ENCODE measurements at regions not wholly inside any gene's neighbourhood (a gene's known extent, or its start where the extent isn't known, plus 50 kb on each side); places are given as distances from the start of the nearest gene placed in this dataset.
"Not testable (repeated sequence)": the region's sequence is repeated elsewhere in the genome, so short reads cannot be mapped to it uniquely, and the experiment has no call there.

GRCh38 chr9:75500479-75500878 is 390.0 kb upstream of the PCSK5 start:
- no peak overlapping the region for H3K4me3 ChIP-seq (ENCODE audit: low read depth, low read length)
- TF ChIP-seq, protein P1, sequence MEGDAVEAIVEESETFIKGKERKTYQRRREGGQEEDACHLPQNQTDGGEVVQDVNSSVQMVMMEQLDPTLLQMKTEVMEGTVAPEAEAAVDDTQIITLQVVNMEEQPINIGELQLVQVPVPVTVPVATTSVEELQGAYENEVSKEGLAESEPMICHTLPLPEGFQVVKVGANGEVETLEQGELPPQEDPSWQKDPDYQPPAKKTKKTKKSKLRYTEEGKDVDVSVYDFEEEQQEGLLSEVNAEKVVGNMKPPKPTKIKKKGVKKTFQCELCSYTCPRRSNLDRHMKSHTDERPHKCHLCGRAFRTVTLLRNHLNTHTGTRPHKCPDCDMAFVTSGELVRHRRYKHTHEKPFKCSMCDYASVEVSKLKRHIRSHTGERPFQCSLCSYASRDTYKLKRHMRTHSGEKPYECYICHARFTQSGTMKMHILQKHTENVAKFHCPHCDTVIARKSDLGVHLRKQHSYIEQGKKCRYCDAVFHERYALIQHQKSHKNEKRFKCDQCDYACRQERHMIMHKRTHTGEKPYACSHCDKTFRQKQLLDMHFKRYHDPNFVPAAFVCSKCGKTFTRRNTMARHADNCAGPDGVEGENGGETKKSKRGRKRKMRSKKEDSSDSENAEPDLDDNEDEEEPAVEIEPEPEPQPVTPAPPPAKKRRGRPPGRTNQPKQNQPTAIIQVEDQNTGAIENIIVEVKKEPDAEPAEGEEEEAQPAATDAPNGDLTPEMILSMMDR (IDR thresholded peaks at IDR 0.05; ENCODE audit: insufficient read depth, low read length), result no peak
- DNase-seq (ENCODE audit: low read depth), result no peak

GRCh38 chr9:75500940-75501339 is 389.5 kb upstream of the PCSK5 start:
- not testable (repeated sequence) for H3K4me3 ChIP-seq (ENCODE audit: low read depth, low read length); DNase-seq (ENCODE audit: low read depth)

- TF ChIP-seq, protein P1 (IDR thresholded peaks at IDR 0.05; ENCODE audit: insufficient read depth, low read length), result no peak
- no peak for DNase-seq (ENCODE audit: low read depth)
- no peak overlapping the region for H3K4me3 ChIP-seq (ENCODE audit: low read depth, low read length)
Observed at GRCh38 chr9:75504721-75505120, 385.8 kb upstream of the PCSK5 start.

DNA sequence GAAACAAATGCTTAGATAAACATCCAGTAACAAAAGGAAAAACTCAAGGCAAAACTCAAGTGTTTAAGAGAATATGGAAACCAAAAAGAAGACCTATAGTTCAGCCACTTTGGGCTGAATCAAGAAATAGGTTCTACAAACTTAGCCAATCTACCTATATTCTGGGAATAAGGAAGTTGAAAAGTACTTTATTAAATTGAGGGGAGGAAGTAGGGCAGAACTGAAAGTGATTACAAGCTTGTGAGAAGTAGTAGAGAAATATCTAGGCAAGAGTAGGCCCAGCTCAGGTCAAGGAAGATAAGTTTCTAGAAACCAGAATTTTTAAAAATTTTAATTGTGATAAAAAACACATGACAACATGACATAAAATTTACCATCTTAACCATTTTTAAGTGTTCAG is 384.8 kb upstream of the PCSK5 start:
- no peak for DNase-seq (ENCODE audit: low read depth)
- TF ChIP-seq, protein P1 (IDR thresholded peaks at IDR 0.05; ENCODE audit: insufficient read depth, low read length), result no peak
- no peak overlapping the region for H3K4me3 ChIP-seq (ENCODE audit: low read depth, low read length)

DNA sequence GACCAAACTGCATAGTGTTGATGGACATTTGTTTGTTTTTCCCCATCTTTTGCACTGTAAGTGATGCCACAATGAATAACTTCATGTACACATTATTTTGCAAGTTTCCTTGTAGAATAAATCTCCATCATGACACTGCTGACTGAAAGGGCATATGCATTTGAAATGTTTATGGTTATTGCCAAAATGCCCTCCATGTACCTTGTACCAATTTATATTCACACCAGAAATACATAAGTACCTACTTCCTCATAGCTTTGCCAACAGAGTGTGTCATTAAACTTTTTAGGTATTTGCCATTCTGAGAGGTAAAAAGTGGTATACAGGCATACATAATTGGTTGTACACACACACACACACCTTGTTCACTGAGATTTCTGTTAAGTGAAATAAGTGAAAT is 361.0 kb upstream of the PCSK5 start:
- TF ChIP-seq, protein P1 (IDR thresholded peaks at IDR 0.05; ENCODE audit: insufficient read depth, low read length), result no peak

GRCh38 chr9:75531588-75531987 is 358.9 kb upstream of the PCSK5 start:
- DNase-seq (ENCODE audit: low read depth), result no peak
- TF ChIP-seq, protein P1 (IDR thresholded peaks at IDR 0.05; ENCODE audit: insufficient read depth, low read length), result no peak

More for the DNA sequence above, 361.0 kb upstream of the PCSK5 start:
- H3K4me3 ChIP-seq (ENCODE audit: low read depth, low read length), result no peak overlapping the region
- no peak for DNase-seq (ENCODE audit: low read depth)

DNA sequence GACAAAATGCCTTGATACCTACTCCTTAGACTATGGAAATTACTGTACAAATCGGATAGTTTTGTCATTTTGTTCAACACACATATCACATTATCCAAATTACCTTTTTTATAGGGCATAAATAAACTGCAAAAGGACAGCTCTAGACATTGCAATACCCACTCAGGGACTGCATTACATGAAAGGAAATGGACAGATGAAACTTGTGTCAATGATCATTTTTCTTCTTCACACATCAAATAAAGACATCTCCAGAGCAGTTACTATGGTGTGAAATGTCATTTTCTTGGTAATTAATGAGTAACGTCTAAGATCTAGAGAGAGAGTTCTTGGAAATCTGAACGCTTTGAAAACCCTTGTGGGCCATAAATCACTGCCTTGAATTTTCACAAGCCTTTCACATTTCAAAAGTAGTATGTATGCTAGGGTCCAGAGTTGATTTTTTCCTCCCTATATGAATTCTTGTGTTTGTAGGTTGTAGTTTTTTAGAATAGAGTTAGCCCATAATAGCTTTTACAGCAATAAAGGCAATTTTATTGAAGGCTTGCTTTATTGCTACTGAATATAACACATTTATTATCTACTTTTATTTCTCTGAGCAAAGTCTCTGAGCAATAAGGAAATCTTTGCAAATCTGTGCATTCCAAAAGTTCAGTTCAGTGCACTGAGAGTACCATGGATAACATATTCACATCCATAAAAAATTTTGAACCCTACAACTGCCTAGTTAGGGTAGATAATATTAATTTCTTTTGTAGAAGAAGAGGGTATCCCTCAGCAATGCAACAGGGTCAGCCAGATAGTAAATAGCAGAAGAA is 358.0 kb upstream of the PCSK5 start:
- DNase-seq (ENCODE audit: low read depth), result no peak
- no peak overlapping the region for H3K4me3 ChIP-seq (ENCODE audit: low read depth, low read length)
- TF ChIP-seq, protein P1 (IDR thresholded peaks at IDR 0.05; ENCODE audit: insufficient read depth, low read length), result no peak

More at GRCh38 chr9:75531588-75531987, 358.9 kb upstream of the PCSK5 start:
- H3K4me3 ChIP-seq (ENCODE audit: low read depth, low read length), result no peak overlapping the region

All from fibroblast of the aortic adventitia (primary cell).